Activated CD4-positive, alpha-beta memory T cell treated with anti-CD3 and anti-CD28 coated beads for 36 hours (primary cell): ENCODE measurements at regions not wholly inside any gene's neighbourhood (a gene's known extent, or its start where the extent isn't known, plus 50 kb on each side); places are given as distances from the start of the nearest gene placed in this dataset.

Experiments used
- CTCF ChIA-PET: fragments of 350-600 bp; sonication (Branson Sonifier 250); formaldehyde crosslinking; loops from one replicate; lab custom pipeline; 2021; ENCODE audit warnings: antibody characterized with exemption, inconsistent platforms; lab: Charles Lee
- POLR2A ChIA-PET: fragments of 350-600 bp; sonication (Branson Sonifier 250); formaldehyde crosslinking; loops from one replicate; lab custom pipeline; 2021; ENCODE audit warnings: antibody characterized with exemption; lab: Charles Lee
- DNase-seq: peaks from one replicate; pipeline ENCODE4 v3.0.0-alpha.2; 2020
- H3K27ac Mint-ChIP-seq: one replicate; pipeline ENCODE4 v1.8.0; 2021; ENCODE audit warnings: mixed read lengths
- H3K27me3 Mint-ChIP-seq: one replicate; pipeline ENCODE4 v1.8.0; 2021; ENCODE audit warnings: mixed read lengths
- H3K36me3 Mint-ChIP-seq: one replicate; pipeline ENCODE4 v1.8.0; 2021; ENCODE audit warnings: mixed read lengths
- H3K4me1 Mint-ChIP-seq: one replicate; pipeline ENCODE4 v1.8.0; 2021; ENCODE audit warnings: low read depth, mixed read lengths
- H3K4me3 Mint-ChIP-seq: one replicate; pipeline ENCODE4 v1.8.0; 2021; ENCODE audit warnings: mild to moderate bottlenecking, mixed read lengths
- H3K9me3 Mint-ChIP-seq: one replicate; pipeline ENCODE4 v1.8.0; 2021; ENCODE audit warnings: mixed read lengths
- intact Hi-C: fragments of 100-400 bp; cut with micrococcal nuclease; formaldehyde crosslinking; loops from one replicate; pipeline ENCODE4 v1.15.1; 2023

DNA sequence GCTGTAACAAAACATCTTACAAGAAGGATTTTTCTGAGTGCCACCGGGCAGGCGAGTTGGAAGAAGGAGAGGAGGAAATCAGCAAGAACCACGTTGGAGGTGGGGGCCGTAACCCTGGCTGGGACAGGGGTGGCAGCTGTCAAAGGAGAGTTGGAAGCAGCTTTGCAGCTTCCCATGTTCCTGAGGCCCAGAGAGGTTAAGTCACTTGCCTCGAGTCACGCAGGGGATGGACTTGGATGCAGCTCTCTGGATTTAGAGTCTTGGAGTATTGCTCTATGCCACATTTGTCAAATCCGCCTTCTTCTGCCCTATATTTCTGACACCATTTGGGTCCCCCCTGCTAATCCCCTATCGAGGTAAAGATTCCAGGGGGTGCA, 83.0 kb upstream of the CIBAR2 start:
- DNase-seq: no peak
- Mint-ChIP-seq H3K27me3 (no peaks in the 10 kb centered on the region), H3K27ac (no peak overlapping the region), H3K36me3 (no peaks in the 10 kb centered on the region), H3K4me3 (no peak overlapping the region), H3K4me1 (no peaks in the 10 kb centered on the region), H3K9me3 (peaks cover 1% of the 10 kb centered on the region)
- CTCF ChIA-PET: no interaction called here
- POLR2A ChIA-PET: no interaction called here
- intact Hi-C loops: no loop called here

DNA sequence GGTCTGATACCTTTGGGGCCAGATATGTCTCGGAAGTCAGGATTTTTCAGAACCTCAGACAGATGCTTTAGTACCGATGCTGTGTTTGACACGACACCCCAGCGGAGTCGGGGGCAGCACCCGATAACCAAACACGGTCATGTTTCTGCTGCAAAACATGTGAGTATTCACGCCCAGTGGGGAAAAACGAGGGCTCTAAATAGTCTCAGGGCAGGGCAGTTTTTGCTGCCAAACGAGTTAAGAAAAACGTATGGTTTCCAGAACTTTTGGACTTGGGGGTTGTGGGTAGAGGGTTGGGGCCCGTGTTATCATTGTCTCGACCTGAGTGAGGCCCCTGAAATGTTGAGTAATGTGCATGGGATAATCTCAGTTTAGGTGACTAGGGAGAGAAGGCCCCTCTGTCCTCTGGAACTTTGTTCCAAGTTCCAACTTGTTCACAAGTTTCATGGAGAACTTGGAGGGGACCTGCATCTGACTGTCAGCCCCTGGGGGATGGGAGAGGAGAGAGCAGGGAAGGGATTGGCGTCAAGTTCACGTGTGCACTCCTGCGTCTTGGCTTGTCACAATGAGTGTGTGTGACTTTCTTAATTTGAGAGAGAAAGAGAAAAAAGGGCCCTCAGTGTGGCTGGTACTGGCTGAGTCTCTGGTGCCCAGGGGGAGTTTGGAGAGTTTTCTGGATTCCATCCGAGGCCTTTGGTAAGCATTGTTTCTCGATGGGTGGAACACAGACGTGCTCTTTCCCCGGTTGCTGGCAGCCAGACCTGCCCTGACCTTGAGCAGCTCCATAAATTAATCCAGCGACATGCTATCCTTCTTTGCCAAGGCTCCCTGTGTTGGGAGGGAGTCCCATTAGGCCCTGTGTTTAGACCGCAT, 83.9 kb upstream of the CIBAR2 start:
- H3K4me3 Mint-ChIP-seq: no peak overlapping the region
- no peaks in the 10 kb centered on the region for H3K27me3 Mint-ChIP-seq
- no peak overlapping the region for H3K27ac Mint-ChIP-seq
- no peak for DNase-seq
- intact Hi-C loops: no loop called here
- CTCF ChIA-PET: no interaction called here
- H3K4me1 Mint-ChIP-seq: no peaks in the 10 kb centered on the region
- H3K9me3 Mint-ChIP-seq: no peaks in the 10 kb centered on the region
- POLR2A ChIA-PET: no interaction called here
- H3K36me3 Mint-ChIP-seq: no peaks in the 10 kb centered on the region

DNA sequence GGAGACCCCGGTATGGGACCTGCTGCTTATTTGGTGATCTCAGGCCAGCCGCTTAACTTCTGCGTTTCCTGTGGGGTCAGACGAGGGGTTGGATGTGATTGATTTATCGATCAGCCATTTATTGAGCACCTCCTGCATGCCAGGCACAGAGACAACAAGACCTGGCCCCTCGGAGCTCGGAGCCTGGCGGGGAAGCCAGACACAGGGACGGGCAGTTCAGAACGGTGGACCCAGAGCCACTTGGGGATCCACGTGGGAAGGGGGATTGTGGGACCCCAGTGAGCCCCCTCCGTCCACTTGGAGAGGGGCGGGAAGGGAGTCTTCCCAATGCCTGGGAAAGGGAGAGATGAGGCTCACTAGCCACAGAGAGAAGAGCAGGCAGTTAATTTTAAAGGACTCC, 84.7 kb upstream of the CIBAR2 start:
- POLR2A ChIA-PET: no interaction called here
- Mint-ChIP-seq H3K4me1 (no peaks in the 10 kb centered on the region), H3K36me3 (no peaks in the 10 kb centered on the region), H3K27me3 (no peaks in the 10 kb centered on the region), H3K4me3 (no peak overlapping the region), H3K27ac (no peak overlapping the region), H3K9me3 (no peaks in the 10 kb centered on the region)
- DNase-seq: no peak
- intact Hi-C loops: no loop called here
- CTCF ChIA-PET: no interaction called here

DNA sequence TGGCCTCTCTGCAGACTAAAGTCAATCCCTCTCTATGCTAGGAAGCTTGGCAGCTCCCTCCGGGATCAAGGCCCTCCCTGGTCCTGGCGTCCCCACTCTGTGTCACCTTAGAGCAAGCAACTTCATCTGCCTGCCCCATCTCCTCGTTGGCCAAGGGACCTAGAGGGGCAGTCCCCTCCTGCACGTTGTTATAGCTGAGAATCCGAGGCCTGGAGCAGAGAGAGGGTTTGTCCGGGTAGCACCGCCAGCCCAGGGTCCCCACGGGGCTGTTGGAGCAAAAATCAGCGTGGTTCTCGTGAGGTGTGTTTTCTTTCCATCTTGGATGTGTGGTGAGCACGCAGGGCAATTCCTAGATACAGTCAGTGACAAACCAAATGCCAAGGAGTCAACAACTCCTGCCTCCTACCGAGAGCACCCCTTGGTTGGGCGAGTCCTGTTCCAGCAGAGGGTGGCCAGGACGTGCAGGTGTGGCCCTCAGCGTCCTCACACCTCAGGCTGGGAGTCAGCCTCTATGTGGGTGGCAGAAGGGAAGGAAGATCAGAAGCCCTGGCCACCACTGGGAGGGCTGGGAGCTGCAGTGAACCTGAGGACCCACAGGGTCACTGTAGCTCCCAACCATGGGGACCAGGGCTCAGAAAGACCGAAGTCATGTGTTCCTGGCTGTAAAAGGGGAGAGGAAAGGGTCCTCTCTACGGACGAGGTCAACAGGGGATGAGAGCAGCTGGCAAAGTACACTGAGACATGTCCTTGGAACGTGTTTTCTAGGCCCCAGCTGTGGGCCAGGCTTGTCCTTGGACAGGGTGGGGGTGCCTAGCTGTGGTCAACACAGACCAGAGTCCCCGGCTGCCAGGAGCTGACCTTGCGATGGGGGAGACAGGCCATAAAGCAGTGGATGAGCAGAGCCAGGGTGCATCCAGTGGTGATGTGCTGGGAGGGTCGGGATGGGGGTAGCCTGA, 85.6 kb upstream of the CIBAR2 start:
- ChIA-PET POLR2A (no interaction called here), CTCF (interaction anchor here (0.8 kb wide), 1 partner anchor 77 kb away, joined by 3 read pairs; no protein-coding TSS in a partner anchor)
- no peaks in the 10 kb centered on the region for H3K4me1 Mint-ChIP-seq
- H3K36me3 Mint-ChIP-seq: no peaks in the 10 kb centered on the region
- no peaks in the 10 kb centered on the region for H3K9me3 Mint-ChIP-seq
- intact Hi-C loops: no loop called here
- no peak overlapping the region for H3K4me3 Mint-ChIP-seq
- H3K27ac Mint-ChIP-seq: no peak overlapping the region
- H3K27me3 Mint-ChIP-seq: no peaks in the 10 kb centered on the region
- DNase-seq: no peak

DNA sequence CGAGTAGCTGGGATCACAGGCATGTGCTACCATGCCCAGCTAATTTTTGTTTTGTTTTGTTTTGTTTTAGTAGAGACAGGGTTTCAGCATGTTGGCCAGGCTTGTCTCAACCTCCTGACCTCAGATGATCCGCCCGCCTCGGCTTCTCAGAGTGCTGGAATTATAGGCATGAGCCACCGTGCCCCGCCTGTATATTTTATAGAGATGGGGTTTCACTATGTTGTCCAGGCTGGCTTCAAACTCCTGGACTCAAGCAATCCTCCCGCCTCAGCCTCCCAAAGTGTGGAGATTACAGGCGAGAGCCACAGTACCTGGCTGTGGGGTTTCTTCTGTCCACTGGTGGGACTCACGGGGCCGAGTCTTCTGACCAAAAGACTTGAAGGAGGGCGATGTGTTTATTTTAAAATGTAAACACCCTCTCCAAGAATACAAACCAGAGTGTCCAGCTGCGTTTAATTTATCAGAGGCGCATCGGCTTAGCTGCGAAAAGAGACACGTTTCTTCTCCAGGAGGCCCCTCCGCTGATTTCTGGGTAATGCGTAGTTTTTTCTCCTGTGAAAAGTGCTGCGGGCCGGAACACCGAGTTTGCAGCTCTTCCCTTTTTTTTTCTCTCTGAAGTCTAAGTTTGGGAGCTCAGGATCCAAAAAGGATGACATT, 86.9 kb upstream of the CIBAR2 start:
- H3K36me3 Mint-ChIP-seq: no peaks in the 10 kb centered on the region
- POLR2A ChIA-PET: no interaction called here
- intact Hi-C loops: no loop called here
- H3K27me3 Mint-ChIP-seq: no peaks in the 10 kb centered on the region
- H3K4me1 Mint-ChIP-seq: no peaks in the 10 kb centered on the region
- no peak overlapping the region for H3K27ac Mint-ChIP-seq
- CTCF ChIA-PET: no interaction called here
- H3K9me3 Mint-ChIP-seq: no peaks in the 10 kb centered on the region
- DNase-seq: no peak
- no peak overlapping the region for H3K4me3 Mint-ChIP-seq

DNA sequence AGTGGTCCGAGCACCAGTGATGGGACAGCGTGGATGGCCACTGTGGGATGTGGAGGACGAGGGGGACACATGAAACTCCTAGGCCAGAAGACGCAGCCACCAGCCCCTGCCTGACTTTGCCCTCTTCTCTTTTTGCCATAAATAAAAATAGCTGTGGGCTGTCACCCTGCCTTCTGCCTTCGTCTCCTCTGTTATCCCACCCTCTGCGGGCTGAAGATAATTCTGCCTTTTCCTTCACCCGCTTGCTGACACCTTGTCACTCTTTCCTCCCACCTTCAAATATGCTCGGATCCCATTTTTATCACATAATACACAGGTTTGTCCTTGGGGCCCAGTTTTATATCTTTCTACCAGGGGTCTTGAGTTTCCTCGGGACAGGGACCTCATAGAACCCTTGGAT, 87.6 kb upstream of the CIBAR2 start:
- CTCF ChIA-PET: no interaction called here

DNA sequence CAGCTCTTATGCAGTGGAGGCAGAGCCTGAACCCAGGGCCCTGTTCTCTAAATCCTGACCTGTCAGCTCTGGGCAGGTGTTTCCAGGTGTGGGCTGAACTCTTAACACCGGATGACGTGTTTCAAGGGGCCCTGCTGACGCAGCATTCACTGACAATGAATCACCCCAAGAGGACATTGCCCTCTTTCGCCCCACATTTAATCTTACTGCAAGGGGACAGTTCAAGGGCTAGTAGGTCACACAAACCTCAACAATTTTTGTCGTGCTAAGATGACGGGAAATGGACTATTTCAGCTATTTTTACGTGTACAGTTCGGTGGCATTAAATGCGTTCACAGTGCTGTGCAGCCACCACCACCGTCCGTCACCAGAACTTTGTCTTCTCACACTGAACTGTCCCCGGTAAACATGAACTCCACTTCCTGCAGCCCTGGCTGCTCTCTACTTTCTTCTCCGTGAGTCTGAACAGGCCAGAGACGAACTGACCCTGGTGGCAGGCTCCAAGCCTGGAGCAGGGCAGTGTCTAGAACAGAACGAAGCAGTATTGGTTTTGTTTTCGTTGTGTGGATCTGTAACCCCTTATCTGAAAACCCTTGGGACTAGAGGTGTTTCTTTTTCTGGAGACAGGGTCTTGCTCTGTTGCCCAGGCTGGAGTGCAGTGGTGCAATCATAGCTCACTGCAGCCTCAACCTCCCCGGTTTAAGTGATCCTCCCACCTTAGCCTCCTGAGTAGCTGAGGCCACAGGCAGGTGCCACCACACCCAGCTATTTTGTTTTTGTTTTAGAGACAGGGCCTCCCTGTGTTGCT, 88.4 kb upstream of the CIBAR2 start:
- DNase-seq: no peak
- POLR2A ChIA-PET: no interaction called here
- intact Hi-C loops: no loop called here
- H3K9me3 Mint-ChIP-seq: no peaks in the 10 kb centered on the region
- no peak overlapping the region for H3K4me3 Mint-ChIP-seq
- H3K27me3 Mint-ChIP-seq: peaks cover under 1% of the 10 kb centered on the region
- CTCF ChIA-PET: no interaction called here
- no peaks in the 10 kb centered on the region for H3K4me1 Mint-ChIP-seq
- H3K27ac Mint-ChIP-seq: no peak overlapping the region
- H3K36me3 Mint-ChIP-seq: no peaks in the 10 kb centered on the region

More for the DNA sequence above, 87.6 kb upstream of the CIBAR2 start:
- DNase-seq: no peak
- Mint-ChIP-seq H3K36me3 (no peaks in the 10 kb centered on the region), H3K9me3 (no peaks in the 10 kb centered on the region), H3K4me3 (no peak overlapping the region), H3K4me1 (no peaks in the 10 kb centered on the region), H3K27ac (no peak overlapping the region), H3K27me3 (no peaks in the 10 kb centered on the region)
- intact Hi-C loops: no loop called here
- POLR2A ChIA-PET: no interaction called here

DNA sequence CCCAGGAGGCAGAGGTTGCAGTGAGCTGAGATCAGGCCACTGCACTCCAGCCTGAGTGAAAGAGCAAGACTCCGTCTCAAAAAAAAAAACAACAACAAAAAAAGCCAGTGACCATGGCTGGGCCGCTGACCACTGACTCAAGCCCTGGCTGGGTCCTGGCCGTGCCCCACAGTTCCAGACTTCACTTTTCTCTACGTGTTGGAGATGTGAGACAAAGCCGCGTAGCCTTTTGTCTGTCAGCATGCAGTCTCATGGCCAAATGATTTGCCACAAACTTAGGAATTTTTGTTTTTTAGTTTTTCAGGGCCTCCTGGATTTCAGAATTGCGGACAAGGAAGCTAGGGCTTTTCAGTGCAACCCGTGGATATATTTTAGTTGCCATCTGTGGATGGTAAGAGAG, 89.3 kb upstream of the CIBAR2 start:
- CTCF ChIA-PET: no interaction called here
- no peak for DNase-seq

DNA sequence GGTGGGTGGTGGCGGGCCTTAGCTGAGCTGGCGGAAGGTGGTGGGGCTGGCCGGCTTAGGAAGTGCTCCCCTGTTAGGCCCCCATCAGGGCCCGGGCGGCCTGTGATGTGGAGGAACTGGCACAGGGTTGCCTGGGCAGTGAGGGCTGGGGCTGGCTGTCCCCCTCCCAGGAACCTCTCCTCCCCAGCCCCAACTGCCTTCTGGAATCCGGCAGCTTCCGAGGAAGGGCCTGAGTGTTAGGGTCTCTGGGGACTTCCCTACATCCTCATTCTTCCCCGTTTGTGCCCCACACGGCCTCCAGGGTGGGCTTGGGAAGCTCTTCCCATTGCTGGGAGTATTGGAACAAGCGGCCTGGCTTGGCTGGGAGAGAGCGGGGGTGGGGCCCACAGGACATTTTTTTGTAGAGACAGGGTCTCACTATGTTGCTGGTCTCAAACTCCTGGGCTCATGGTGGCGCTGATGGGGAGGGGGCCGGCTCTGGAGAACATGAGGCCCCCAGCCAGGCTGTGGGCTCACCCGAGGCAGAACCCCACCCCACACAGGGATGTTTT, 89.9 kb upstream of the CIBAR2 start:
- Mint-ChIP-seq H3K9me3 (no peaks in the 10 kb centered on the region), H3K4me3 (no peak overlapping the region), H3K27me3 (peaks cover 3% of the 10 kb centered on the region), H3K27ac (no peak overlapping the region), H3K4me1 (no peaks in the 10 kb centered on the region), H3K36me3 (no peaks in the 10 kb centered on the region)
- ChIA-PET CTCF (no interaction called here), POLR2A (no interaction called here)
- intact Hi-C loops: no loop called here
- no peak for DNase-seq

More for the DNA sequence above, 89.3 kb upstream of the CIBAR2 start:
- H3K4me1 Mint-ChIP-seq: no peaks in the 10 kb centered on the region
- POLR2A ChIA-PET: no interaction called here
- no peak overlapping the region for H3K4me3 Mint-ChIP-seq
- no peaks in the 10 kb centered on the region for H3K9me3 Mint-ChIP-seq
- intact Hi-C loops: no loop called here
- peaks cover 3% of the 10 kb centered on the region for H3K27me3 Mint-ChIP-seq
- H3K36me3 Mint-ChIP-seq: no peaks in the 10 kb centered on the region
- H3K27ac Mint-ChIP-seq: no peak overlapping the region

DNA sequence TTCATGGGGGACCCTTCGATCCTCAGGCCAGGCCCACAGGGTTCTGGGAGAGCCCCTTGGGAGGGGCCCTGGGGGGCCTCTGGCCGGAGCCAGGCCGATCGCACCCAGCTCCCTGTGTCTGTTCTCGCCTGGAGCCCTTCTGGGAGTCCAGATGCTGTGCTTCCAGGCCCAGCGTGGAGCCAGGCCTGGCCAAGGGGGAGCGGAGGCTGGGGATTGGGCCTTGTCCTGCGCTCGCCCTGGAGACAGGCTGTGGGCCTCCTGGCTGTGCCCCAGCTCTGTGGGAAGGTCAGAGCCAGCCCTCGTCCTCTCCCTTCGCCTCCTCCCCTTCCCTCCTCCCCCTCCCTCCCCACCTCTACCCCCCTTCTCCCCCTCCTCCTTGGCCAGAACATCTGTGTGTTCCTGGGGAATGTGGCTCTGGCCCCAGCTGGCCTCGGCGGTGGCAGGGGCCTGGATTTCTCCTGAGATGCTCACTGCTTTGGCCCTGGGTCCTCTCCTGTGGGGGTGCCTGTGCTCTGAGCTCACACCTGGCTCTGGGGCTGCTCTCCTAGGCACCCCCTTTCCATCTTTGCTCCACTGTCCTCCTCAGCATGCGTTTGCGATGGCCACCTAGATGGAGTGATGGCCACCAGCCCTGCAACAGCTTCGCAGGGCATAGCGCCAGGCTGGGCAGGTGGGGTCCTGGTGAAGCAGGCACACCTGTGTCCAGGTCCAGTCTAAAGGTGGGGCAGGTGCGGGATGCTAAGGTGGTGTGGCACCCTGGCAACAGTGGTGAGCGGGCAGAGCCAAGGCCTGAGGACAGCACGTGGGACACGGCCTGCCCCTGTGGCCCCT, 90.6 kb upstream of the CIBAR2 start:
- no peaks in the 10 kb centered on the region for H3K9me3 Mint-ChIP-seq
- H3K36me3 Mint-ChIP-seq: no peaks in the 10 kb centered on the region
- DNase-seq: no peak
- peaks cover 3% of the 10 kb centered on the region for H3K27me3 Mint-ChIP-seq
- no peaks in the 10 kb centered on the region for H3K4me1 Mint-ChIP-seq
- ChIA-PET CTCF (no interaction called here), POLR2A (no interaction called here)
- no peak overlapping the region for H3K27ac Mint-ChIP-seq
- intact Hi-C loops: no loop called here
- H3K4me3 Mint-ChIP-seq: no peak overlapping the region

DNA sequence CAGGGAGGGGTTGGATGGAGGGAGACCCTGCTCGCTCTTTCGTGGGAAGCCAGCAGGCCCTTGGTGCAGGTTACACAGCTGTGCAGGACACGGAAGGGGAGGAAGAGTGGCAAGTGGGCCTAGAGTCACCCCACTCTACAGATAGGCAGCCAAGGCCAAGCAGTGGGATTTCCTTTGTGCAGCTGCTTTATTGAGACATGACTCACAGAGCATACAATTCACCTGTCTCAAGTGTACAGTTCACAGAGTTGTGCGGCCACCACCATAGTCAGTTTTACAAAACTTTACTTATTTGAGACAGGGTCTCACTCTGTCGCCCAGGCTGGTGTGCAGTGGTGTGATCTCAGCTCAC, 91.2 kb upstream of the CIBAR2 start:
- Mint-ChIP-seq H3K27me3 (peaks cover 3% of the 10 kb centered on the region), H3K36me3 (no peaks in the 10 kb centered on the region), H3K27ac (no peak overlapping the region), H3K4me3 (no peak overlapping the region), H3K9me3 (no peaks in the 10 kb centered on the region), H3K4me1 (no peaks in the 10 kb centered on the region)
- ChIA-PET CTCF (no interaction called here), POLR2A (no interaction called here)
- DNase-seq: no peak
- intact Hi-C loops: no loop called here
